UCSD-AML1 (cell line): ENCODE measurements at regions not wholly inside any gene's neighbourhood (a gene's known extent, or its start where the extent isn't known, plus 50 kb on each side); places are given as distances from the start of the nearest gene placed in this dataset.

Source experiments
- DNase-seq: peaks from one replicate; lab custom pipeline; 2025; ENCODE audit not compliant: unreplicated experiment; lab: John Stamatoyannopoulos, UW

DNA sequence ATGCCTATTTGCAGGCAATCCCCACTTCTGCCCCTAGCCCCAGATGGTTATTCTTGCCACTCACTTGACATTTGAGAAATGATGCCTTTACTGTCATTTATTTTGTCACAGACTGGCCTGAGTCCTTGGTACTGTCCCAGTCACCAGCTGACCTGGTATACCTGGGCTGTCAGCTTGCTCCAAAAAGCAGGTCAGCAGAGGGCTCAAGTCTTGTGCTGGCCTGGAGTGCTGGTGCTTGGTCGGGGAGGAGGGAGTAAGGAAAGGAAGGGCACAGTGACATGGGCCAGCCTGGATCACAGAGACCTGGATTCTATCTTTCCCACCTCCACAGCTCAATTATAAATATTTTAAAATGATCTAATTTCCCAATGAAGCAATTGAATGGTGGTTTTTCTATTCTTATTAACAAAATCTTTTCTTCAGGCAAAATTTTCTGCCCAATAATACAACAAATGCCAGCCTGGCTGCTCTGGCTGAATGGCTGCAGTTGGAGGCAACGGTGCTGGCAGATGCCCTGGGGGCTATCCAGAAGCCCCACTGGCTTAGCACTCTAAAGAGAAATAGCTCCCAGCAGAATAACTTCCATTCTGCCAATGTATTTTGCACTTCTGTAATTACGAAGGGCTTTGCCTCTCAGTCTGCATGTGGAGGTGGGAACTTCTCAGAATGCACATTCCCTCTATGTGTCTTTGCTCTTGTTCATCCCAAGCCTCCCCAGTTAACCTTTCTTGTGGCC, 160.6 kb downstream of the GADD45G start:
- DNase-seq, result no peak

DNA sequence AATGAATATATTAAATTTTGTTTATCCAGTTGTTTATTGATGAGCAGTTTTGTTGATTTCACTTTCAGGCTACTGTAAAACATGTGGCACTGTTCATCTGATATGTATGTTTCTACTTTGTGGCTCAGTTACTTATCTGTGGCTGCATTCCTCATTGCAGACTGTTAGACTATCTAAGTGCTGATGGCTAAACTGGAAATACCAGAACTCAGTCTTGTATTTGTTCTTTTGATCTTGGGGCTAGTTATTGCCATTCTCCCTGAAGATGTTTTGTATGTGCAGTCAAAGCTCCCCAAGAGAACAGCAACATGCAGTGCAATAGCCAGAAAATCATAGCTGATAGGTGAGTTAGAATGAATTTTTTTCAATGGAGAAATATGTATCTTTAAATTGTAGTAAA, 162.2 kb downstream of the GADD45G start:
- no peak for DNase-seq

DNA sequence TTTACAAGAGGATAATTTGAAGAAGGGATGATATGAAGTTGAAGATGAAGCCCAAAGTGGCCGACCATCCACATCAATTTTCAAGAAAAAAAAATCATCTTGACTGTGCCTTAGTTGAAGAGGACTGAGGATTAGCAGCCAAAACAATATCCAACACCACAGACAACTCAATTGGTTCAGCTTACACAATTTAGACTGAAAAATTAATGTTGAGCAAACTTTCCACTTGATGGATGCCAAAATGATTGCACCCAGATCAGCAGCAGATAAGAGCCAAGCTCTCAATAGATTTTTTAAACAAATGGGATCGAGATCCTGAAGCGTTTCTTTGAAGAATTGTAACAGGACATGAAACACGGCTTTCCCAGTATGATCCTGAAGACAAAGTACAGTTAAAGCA, 163.2 kb downstream of the GADD45G start:
- DNase-seq, result no peak

DNA sequence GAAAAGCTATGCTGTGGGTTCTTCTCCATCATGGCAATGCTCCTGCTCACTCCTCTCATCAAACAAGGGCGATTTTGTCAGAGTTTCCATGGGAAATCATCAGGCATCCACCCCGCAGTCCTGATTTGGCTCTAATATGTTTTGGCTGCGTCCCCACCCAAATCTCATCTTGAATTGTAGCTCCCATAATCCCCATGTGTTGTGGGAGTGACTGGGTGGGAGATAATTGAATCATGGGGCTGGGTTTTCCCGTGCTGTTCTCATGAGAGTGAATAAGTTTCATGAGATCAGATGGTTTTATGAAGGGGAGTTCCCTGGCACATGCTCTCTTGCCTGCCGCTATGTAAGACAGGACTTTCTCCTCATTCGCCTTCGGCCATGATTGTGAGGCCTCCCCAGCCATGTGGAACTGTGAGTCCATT, 163.8 kb downstream of the GADD45G start:
- DNase-seq, result no peak

DNA sequence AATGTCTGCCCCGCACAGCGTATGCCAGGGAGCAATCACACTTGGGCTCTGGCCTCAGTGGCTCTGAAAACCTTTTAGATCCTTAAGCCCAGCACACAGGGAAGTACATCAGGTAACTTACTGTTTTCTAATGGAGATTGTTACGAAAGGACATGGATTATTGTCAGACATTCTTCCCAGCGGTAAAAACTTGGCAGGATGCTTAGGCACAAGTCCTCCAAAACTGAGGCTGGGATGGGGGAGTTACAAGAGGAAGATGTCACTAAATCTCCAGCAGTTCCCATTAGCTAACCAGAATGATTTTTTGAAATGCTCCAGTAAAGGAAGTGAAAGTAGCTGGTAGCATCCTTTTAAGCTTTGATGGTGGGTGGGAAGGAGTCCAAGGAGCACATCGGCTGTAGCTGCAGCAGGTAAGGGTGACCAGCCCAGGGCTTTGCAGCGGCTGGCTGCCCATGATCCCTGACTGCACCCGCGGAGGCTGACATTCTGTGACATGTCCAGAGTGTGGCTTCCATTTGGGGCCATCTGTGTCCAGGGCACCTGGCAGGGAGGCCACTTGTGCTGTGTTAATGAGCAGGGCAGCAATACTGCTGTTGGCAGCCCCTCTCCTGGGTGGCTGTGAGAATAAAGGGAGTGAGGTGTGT, 165.8 kb downstream of the GADD45G start:
- no peak for DNase-seq

DNA sequence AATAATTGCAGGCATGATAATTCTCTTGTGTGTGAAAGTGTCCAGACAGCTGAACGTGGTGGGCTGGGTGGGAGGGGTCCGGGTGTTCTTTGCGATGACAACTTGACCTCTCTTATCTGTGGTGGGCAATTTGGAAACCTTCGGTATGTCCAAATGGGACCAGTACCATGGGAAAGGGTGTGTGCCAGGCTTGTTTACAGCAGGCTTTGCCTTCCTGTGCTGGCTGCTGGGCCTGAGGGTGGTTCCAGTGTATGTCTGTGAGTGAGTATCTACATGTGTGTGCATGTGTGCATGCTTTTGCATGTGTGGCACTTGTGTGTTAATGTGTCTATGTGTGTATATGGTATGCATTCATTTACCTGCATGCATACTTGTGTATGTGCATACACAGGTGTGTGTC, 166.4 kb downstream of the GADD45G start:
- DNase-seq, result no peak

DNA sequence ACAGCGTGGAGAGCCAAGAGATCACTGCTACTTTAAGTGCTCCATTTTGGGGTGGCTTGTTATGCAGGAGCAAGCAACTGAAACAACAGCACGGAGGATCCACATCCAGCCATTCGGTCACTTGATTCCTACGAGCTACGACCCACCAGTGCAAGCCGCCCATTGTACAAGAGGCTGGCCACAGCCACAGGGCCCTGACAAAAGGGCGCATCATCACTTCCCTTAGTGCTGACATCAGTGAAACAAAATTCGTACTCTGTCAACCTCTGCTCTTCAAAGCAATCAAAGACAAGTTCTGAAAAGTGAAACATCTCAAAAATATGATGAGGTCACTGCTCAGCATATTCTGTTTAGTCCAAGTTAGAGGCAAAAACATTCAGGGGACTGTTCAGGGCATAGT, 168.4 kb downstream of the GADD45G start:
- DNase-seq, result no peak

DNA sequence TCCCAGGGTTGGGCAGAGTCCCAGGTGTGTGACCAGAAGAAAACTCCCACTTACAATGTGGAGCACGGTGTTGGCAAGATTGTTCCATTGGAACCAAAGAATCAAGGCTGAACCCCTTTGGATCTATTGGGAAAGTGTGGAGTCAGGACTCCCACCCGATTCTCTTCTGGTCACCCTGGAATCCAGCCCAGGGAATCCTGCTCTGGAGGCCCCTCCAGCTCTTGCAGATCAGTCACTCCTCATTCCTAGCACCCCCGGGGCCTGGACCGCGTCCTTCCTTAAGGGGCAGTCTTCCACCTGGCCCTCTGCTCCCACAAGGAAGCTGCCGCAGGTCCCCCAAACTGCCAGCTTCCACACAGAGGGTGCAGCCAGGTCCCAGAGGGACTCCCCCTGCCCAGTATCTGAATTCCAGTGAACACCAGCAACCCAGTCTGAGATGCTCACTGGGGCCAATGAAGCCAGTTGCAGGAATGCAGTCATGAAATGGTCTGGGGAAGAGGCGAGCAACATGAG, 170.1 kb downstream of the GADD45G start:
- DNase-seq, result no peak

DNA sequence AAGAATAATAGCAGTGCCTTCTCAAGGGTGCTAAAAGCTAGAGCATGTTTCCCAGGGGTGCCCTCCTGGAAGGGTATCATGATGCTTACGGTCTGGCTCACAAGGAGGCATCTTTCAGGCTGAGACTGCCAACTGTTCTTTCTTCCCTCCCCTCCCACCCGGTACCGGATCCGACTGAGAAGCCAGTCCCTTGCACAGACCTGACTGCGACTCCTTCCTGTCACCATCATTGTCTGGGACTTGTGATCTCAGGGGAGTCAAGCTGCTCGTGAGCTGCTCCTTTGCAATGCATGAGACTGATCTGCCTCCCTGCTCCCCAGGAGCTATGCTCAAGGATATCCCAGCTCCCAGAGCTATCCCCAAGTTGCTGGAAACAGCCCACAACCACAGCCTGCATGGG, 170.8 kb downstream of the GADD45G start:
- no peak for DNase-seq

DNA sequence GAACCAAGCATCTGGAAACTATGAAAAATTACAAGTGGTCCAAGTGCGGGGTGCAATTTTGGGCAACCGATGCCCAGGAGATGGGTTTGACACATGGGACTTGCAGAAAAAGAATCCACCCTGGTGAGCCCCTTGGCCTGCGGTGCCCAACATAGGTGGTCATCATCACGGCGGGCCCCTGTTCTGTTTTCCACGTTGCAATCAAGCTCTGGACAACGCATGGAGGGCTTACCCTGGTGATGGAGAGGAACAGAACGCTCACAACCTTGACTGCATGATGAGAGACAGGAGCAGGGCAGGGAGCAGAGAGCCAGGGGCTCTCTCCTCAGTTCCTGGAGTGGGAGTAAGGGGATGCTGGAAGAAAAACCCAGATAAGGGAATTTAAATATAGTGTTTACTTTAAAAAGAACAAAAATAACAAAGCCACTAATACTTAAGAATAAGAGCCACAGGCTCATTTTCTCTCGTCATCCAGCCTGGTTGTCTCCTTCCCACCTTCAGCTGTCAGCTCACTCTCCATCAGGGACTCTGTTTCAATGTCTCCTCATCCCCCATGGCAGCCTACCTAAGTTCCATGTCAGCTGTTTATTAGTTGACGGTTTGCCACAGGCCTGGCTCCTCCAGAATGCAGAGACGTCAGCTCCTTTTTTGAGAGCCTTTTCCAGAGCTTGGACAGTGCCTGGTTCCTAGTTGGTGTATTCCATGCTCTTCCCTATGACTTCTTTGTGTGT, 172.1 kb downstream of the GADD45G start:
- DNase-seq, result no peak

DNA sequence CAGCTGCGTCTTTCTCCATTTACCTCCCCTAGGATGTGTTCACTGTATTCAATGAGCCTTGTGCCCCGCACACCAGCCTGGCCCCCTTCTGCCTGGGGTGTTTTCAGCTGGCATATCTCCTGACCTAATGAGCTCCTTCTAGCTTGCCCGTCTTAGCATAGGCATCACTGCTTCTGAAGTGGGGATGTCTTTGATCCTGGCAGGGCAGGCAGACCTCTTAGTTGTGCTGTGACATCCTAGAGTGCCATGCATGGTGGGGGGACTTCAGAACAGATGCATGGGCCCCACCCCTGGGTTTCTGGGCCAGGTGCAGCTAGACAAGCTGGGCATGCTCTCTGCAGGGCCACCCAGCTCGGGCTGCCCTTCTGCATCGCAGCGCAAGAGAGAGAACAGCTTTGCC, 172.7 kb downstream of the GADD45G start:
- DNase-seq, result no peak

DNA sequence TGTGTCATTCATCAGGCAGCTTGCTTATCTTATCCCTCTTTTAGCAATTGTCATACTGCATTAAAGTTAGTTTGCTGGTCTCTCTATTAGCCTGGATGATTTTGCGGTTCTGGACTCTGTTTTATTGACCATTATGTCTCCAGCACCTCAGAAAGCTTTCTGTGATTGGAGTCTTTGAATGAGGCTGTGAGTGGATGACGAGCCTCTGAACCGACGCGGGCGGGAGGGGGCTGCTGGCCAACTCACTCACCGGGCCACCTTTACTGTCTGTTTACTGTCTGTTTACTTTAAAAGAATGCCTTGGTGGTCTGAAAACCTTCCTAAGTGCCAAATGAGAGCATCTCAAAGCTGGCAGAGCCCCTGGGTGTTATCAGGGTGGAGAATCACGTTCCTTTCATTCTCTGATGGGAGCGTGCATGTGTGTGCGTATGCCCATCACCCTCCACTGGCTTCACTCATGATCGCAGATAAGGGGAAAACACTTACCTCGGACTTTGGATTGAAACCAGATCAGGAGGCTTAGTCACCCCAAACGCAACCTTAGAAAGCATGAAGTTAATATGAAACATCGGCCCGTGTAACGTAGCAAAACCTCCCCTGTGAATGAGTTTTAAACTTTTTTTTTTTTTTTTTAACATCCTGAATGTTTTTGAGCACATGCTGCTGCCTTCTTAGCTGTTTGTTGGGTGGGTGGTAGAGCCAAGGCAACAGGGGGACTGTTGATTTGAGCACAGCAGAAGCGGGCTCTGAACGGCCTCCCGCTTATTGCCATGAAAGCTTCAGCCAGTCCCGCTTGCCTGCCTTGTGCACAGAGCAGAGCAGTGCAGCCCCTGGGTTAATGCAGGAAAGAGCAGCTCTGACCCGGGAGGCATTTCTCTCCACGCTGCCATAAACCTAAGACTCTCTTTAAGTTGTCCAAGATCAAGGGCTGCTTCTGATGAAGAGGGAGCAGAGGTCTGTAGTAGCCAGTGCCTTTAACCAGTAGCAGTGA, 173.6 kb downstream of the GADD45G start:
- no peak for DNase-seq

DNA sequence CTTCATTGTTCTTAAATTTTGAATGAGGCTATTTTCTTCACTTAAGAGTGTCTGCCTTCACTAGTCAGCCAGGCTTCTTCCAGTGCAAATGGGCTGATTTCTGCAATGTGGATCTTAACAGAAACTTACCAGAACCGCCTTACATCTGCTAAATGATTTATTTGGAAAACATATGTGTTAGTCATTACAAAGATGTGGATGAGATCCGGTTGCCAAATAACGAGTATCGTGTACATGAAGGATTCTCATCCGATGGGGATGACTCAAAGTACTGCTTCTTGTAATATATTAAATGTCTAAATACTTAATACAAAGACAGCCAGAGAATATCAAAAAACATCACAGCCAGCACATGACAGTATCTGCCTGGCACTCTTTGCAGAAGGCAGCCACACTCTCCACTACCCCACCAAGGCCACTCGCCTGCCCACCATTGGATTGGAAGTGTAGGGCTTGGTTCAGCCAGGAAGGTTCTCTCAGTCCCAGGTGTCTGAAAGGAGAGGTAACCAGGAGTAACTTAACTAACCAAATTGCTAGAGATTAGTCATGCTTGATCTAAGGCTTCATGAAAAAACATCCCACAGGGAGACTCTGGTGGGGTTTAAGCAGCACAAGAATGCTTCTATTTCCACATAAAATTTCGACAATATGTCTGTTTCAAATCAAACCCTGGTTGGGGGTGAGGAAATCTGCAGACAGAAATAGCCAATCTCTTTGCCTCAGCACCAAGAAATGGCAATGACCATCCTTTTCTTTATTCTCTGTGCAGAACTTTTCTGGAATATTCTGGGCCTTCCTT, 174.8 kb downstream of the GADD45G start:
- no peak for DNase-seq

DNA sequence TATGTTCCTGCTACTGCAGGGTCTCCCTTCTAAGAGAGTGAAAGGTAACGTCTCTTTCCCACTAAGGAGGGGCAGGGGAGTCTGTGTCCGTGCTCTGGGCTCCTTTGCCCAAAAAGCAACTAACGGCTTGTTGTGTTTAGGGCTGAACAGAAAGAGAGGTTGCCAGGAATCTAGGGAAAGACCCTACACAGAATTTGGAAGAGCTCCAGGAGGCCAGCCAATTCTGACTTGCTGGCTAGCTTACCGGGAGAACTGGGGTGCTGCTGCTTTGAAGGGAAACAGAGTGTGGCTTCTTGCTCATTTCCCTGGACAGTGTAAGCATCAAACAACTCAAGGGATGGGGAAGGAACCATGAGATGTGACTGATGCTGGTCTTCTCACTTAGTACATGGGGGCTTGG, 176.1 kb downstream of the GADD45G start:
- no peak for DNase-seq

DNA sequence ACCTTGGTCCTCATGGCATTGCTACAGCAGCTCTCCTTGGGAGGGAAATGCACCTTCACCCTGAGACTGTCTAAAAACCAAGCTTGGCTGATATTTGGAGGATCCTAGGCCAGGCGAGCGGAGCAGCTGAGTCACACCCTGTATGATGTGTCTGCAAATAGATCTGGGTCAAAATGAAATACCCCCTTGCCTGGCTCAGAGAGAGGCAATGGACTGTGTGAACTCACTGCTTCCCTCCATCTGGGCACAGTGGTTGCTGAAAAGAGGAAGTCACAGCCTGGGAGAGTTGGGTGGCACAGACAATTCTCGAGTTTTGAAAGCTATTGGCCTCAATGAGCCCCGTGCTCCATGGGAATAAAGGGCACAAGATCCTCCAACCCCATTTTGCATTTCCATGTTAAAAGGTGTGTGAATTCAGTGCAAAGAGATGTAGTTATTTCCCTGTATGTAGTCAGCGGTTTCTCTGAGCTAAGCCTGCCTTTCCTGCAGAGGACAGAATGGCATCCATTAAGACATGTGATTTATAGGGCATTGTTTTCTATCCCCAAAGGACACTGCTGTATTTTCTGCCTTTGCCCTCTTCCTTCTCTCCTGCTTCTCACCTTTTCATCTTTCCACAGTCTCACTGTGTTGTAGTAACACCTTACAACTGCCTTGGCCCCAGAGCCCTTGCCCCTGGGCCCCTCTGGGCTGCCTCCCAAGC, 177.2 kb downstream of the GADD45G start:
- peak; percentile 18 for DNase-seq

DNA sequence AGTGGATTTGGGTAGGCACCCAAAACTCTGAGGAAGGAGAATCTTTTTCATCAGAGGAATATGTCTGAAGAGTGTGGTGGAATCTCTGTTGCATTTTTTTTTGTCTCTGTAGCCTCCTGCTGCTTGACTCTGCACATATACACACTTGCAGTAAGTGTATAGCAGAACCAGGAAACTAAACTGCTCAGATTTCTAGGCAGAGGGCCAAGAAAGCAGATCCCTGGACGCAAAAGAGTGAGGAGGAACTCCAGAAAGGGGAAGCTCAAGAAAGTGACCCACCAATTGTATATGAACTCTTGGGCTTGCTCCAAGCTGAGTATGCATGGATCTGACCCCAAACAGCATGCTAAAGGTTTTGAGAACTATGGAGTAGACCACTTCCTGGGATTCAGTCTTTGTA, 181.8 kb downstream of the GADD45G start:
- no peak for DNase-seq

DNA sequence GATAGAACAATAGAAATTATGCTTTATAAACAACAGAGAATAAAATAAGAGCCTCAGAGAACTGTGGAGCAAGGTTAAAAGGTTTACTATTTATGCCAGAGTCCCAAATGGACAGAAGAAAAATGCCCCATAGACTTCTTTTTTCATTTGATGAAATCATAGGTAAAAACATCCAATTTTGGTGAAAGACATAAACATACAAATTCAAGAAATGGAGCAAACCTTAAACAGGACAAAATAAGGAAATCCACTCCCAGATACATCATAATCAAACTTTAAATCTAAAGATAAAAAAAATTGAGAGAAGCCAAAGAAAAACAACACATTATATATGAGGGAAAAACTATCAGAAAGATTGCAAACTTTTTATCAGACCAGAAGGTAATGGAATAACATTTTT, 182.8 kb downstream of the GADD45G start:
- no peak for DNase-seq

DNA sequence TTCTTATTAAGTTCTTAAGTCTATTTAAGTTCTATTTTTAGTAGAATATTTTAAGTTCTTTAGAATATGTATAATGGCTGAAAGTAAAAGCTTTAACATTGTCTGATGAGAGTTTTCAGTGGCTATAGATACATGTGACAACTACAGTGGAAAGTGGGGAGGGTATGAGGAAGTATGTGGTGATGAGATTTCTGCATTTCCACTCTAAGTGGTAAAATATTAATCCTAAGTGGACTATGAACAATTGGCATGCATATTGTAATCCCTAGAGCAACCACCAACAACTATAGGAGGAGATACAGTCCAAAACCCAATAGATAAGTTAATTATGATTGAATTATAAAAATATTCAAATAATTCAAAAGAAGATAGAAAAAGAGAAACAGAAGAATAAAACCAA, 183.6 kb downstream of the GADD45G start:
- DNase-seq, result no peak

DNA sequence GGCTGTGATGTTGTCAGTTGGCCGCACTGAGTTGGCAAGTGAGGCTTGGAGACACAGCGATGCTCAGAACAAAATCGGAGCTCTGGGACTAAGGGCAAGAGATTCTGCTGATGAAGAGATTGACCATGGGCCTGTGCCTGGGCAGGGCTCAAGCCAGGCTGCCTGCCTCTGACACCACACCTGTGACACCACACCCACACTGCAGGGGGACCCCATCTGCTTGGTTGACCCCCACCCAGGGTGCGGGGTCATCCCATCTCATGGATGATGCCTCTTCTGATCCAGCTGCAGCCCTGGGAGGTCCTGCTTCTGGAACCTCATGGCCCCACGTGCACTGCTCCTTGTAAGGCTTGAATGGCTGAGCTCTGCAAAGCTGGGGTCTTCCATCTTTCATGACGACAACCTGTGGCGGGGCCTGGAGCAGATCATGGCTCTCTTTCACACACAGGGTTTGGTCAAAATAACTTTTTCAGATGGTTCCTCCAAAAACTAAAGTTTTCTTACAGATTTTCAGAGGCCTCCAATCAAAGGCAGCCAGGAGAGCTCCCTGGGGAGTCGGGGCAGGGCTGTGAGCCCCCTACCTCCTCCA, 185.2 kb downstream of the GADD45G start:
- DNase-seq, result no peak
